Liver (tissue), 8 donors: ENCODE measurements at regions not wholly inside any gene's neighbourhood (a gene's known extent, or its start where the extent isn't known, plus 50 kb on each side); places are given as distances from the start of the nearest gene placed in this dataset.

Experiments
- DNase-seq: peaks from one replicate; pipeline ENCODE4 v3.0.0-alpha.2; 2017; ENCODE audit warnings: low spot score
- H3K27ac ChIP-seq, 2 donors: one replicate each; pipeline ENCODE4 v1.7.0; 2013; ENCODE audit warnings: inconsistent platforms in 2 of 2, low read length in 2 of 2, control low read depth in 1 of 2, low read depth in 1 of 2, mild to moderate bottlenecking in 1 of 2
- H3K27me3 ChIP-seq, 4 donors: one replicate each; pipeline versions ENCODE4 v1.6.1 to v1.7.0; 2013; ENCODE audit warnings: low read length in 3 of 4, inconsistent platforms in 1 of 4, mild to moderate bottlenecking in 1 of 4, moderate library complexity in 1 of 4; ENCODE audit not compliant: control insufficient read depth in 4 of 4, insufficient read depth in 4 of 4
- H3K36me3 ChIP-seq, 4 donors: one replicate each; pipeline versions ENCODE4 v1.6.1 to v1.7.0; 2013; ENCODE audit warnings: low read length in 3 of 4, mild to moderate bottlenecking in 3 of 4, low read depth in 1 of 4, moderate library complexity in 1 of 4; ENCODE audit not compliant: control insufficient read depth in 4 of 4, insufficient read depth in 3 of 4
- H3K4me1 ChIP-seq, 4 donors: one replicate each; pipeline versions ENCODE4 v1.6.1 to v1.7.0; 2013; ENCODE audit warnings: low read length in 3 of 4, mild to moderate bottlenecking in 3 of 4, moderate library complexity in 1 of 4; ENCODE audit not compliant: control insufficient read depth in 4 of 4, insufficient read depth in 4 of 4
- H3K4me3 ChIP-seq, 3 donors: one replicate each; pipeline versions ENCODE4 v1.6.1 to v1.7.0; 2013; ENCODE audit warnings: low read length in 3 of 3, control low read depth in 1 of 3, low read depth in 1 of 3, mild to moderate bottlenecking in 1 of 3
- H3K9ac ChIP-seq, 2 donors: one replicate each; pipeline ENCODE4 v1.7.0; 2013; ENCODE audit warnings: low read length in 2 of 2, mild to moderate bottlenecking in 2 of 2, moderate library complexity in 2 of 2, control low read depth in 1 of 2, low read depth in 1 of 2
- H3K9me3 ChIP-seq, 4 donors: one replicate each; pipeline versions ENCODE4 v1.6.1 to v1.7.0; 2013; ENCODE audit warnings: low read length in 3 of 4; ENCODE audit not compliant: control insufficient read depth in 4 of 4
- EGR1 ChIP-seq, 2 donors: IDR thresholded peaks; 2 replicates each; pipeline ENCODE4 v1.6.1; 2016 to 2018; ENCODE audit warnings: antibody characterized with exemption in 2 of 2, low read depth in 2 of 2
- FOXA1 ChIP-seq: IDR thresholded peaks from 2 replicates; pipeline ENCODE4 v1.6.1; 2016; ENCODE audit warnings: antibody characterized with exemption
- FOXA2 ChIP-seq: IDR thresholded peaks from 2 replicates; pipeline ENCODE4 v1.6.1; 2016; ENCODE audit warnings: antibody characterized with exemption
- GABPA ChIP-seq, 2 donors: IDR thresholded peaks in 1 of 2; conservative IDR thresholded peaks in 1 of 2; 2 replicates each; pipeline ENCODE4 v1.6.1; 2016; ENCODE audit warnings: antibody characterized with exemption in 2 of 2, mild to moderate bottlenecking in 1 of 2, moderate library complexity in 1 of 2
- HNF4A ChIP-seq, 2 donors: conservative IDR thresholded peaks; 2 replicates each; pipeline ENCODE4 v1.6.1; 2016; ENCODE audit warnings: antibody characterized with exemption in 2 of 2, mild to moderate bottlenecking in 2 of 2
- HNF4G ChIP-seq: IDR thresholded peaks from 2 replicates; pipeline ENCODE4 v1.6.1; 2016; ENCODE audit warnings: antibody characterized with exemption
- JUND ChIP-seq, 2 donors: IDR thresholded peaks; 2 replicates each; pipeline ENCODE4 v1.6.1; 2016; ENCODE audit warnings: antibody characterized with exemption in 2 of 2
- NR2F2 ChIP-seq: IDR thresholded peaks from 2 replicates; pipeline ENCODE4 v1.6.1; 2016; ENCODE audit warnings: antibody characterized with exemption
- RAD21 ChIP-seq, 2 donors: IDR thresholded peaks; 2 replicates each; pipeline ENCODE4 v1.6.1; 2016; ENCODE audit warnings: antibody characterized with exemption in 2 of 2, mild to moderate bottlenecking in 2 of 2
- RXRA ChIP-seq, 2 donors: IDR thresholded peaks; 2 replicates each; pipeline ENCODE4 v1.6.1; 2017 to 2018; ENCODE audit warnings: antibody characterized with exemption in 2 of 2, mild to moderate bottlenecking in 1 of 2
- SP1 ChIP-seq: IDR thresholded peaks from 2 replicates; pipeline ENCODE4 v1.6.1; 2018; ENCODE audit warnings: antibody characterized with exemption, mild to moderate bottlenecking
- TAF1 ChIP-seq: conservative IDR thresholded peaks from 2 replicates; pipeline ENCODE4 v1.6.1; 2016; ENCODE audit warnings: antibody characterized with exemption, mild to moderate bottlenecking
- YY1 ChIP-seq: IDR thresholded peaks from 2 replicates; pipeline ENCODE4 v1.6.1; 2016; ENCODE audit warnings: antibody characterized with exemption, mild to moderate bottlenecking
- WGBS: extraction: QIAGEN DNeasy Blood & Tissue Kit; methylation state at CpG from one replicate; pipeline ENCODE4 v1.1.7; 2013; 5-methylcytosine and 5-hydroxymethylcytosine counted together
- TF ChIP-seq, protein P1 (sequence below): IDR thresholded peaks from 2 replicates; pipeline ENCODE4 v1.6.1; 2016; ENCODE audit warnings: antibody characterized with exemption
- TF ChIP-seq, protein P2 (sequence below): IDR thresholded peaks from 2 replicates; pipeline ENCODE4 v1.6.1; 2016; ENCODE audit warnings: antibody characterized with exemption, mild to moderate bottlenecking
- TF ChIP-seq, protein P3 (sequence below): IDR thresholded peaks from 2 replicates; pipeline ENCODE4 v1.6.1; 2016; ENCODE audit warnings: antibody characterized with exemption
- TF ChIP-seq, protein P4 (sequence below): fragments of 150-350 bp; IDR thresholded peaks from 2 replicates; pipeline ENCODE4 v1.5.1; 2017; ENCODE audit warnings: improper control_type of control experiment, low read depth, low read length; ENCODE audit not compliant: missing input control
- TF ChIP-seq, protein P5 (sequence below): IDR thresholded peaks from 2 replicates; pipeline ENCODE4 v1.6.1; 2016; ENCODE audit warnings: antibody characterized with exemption
- donor health status: healthy.
- donor health status: healthy.
- donor health status: healthy.
- donor health status: healthy.
- donor health status: healthy.

DNA sequence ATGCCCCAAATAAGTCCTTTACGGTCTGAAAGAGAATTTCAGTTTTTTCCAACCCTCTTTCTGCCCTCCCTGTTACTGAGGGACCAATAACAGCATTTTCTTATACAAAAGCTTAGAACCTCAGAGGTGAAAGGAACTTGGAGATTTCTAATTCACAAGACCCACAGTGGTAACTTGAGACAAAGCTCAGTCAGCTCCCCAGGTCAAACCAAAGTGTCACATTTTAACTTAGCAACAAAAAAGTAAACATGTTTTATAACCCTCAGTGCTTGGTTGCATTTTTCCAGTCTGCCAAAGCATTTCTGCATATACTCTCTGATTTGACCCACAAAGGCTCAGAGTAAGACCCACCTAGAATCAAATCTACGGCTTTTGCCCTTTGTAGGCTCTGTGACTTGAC, 415.2 kb downstream of the VRK1 start:
- TF ChIP-seq, protein P1, sequence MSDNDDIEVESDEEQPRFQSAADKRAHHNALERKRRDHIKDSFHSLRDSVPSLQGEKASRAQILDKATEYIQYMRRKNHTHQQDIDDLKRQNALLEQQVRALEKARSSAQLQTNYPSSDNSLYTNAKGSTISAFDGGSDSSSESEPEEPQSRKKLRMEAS = no peak
- TF ChIP-seq, protein P2, sequence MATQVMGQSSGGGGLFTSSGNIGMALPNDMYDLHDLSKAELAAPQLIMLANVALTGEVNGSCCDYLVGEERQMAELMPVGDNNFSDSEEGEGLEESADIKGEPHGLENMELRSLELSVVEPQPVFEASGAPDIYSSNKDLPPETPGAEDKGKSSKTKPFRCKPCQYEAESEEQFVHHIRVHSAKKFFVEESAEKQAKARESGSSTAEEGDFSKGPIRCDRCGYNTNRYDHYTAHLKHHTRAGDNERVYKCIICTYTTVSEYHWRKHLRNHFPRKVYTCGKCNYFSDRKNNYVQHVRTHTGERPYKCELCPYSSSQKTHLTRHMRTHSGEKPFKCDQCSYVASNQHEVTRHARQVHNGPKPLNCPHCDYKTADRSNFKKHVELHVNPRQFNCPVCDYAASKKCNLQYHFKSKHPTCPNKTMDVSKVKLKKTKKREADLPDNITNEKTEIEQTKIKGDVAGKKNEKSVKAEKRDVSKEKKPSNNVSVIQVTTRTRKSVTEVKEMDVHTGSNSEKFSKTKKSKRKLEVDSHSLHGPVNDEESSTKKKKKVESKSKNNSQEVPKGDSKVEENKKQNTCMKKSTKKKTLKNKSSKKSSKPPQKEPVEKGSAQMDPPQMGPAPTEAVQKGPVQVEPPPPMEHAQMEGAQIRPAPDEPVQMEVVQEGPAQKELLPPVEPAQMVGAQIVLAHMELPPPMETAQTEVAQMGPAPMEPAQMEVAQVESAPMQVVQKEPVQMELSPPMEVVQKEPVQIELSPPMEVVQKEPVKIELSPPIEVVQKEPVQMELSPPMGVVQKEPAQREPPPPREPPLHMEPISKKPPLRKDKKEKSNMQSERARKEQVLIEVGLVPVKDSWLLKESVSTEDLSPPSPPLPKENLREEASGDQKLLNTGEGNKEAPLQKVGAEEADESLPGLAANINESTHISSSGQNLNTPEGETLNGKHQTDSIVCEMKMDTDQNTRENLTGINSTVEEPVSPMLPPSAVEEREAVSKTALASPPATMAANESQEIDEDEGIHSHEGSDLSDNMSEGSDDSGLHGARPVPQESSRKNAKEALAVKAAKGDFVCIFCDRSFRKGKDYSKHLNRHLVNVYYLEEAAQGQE = no peak
- TF ChIP-seq EGR1 (IDR thresholded peaks at IDR 0.05; ENCODE audit: low read depth in 2 of 2) (no peak), GABPA (IDR thresholded peaks at IDR 0.05 in 1 of 2, conservative IDR thresholded peaks at IDR 0.05 in 1 of 2) (no peak), RXRA (IDR thresholded peaks at IDR 0.05) (no peak), RAD21 (IDR thresholded peaks at IDR 0.05) (no peak), TAF1 (no peak), FOXA2 (no peak), NR2F2 (no peak), SP1 (no peak), HNF4G (no peak), JUND (IDR thresholded peaks at IDR 0.05) (no peak), HNF4A (conservative IDR thresholded peaks at IDR 0.05) (no peak), YY1 (no peak), FOXA1 (no peak)
- TF ChIP-seq, protein P3, sequence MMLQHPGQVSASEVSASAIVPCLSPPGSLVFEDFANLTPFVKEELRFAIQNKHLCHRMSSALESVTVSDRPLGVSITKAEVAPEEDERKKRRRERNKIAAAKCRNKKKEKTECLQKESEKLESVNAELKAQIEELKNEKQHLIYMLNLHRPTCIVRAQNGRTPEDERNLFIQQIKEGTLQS = no peak
- TF ChIP-seq, protein P4, sequence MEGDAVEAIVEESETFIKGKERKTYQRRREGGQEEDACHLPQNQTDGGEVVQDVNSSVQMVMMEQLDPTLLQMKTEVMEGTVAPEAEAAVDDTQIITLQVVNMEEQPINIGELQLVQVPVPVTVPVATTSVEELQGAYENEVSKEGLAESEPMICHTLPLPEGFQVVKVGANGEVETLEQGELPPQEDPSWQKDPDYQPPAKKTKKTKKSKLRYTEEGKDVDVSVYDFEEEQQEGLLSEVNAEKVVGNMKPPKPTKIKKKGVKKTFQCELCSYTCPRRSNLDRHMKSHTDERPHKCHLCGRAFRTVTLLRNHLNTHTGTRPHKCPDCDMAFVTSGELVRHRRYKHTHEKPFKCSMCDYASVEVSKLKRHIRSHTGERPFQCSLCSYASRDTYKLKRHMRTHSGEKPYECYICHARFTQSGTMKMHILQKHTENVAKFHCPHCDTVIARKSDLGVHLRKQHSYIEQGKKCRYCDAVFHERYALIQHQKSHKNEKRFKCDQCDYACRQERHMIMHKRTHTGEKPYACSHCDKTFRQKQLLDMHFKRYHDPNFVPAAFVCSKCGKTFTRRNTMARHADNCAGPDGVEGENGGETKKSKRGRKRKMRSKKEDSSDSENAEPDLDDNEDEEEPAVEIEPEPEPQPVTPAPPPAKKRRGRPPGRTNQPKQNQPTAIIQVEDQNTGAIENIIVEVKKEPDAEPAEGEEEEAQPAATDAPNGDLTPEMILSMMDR = no peak
- TF ChIP-seq, protein P5, sequence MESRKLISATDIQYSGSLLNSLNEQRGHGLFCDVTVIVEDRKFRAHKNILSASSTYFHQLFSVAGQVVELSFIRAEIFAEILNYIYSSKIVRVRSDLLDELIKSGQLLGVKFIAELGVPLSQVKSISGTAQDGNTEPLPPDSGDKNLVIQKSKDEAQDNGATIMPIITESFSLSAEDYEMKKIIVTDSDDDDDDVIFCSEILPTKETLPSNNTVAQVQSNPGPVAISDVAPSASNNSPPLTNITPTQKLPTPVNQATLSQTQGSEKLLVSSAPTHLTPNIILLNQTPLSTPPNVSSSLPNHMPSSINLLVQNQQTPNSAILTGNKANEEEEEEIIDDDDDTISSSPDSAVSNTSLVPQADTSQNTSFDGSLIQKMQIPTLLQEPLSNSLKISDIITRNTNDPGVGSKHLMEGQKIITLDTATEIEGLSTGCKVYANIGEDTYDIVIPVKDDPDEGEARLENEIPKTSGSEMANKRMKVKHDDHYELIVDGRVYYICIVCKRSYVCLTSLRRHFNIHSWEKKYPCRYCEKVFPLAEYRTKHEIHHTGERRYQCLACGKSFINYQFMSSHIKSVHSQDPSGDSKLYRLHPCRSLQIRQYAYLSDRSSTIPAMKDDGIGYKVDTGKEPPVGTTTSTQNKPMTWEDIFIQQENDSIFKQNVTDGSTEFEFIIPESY = no peak
- Histone ChIP-seq H3K36me3 (no peaks in the 10 kb centered on the region), H3K27ac (no peak overlapping the region), H3K9ac (no peak overlapping the region), H3K4me3 (no peak overlapping the region), H3K9me3 (no peaks in the 10 kb centered on the region), H3K4me1 (no peaks in the 10 kb centered on the region), H3K27me3 (peaks cover 0 to 13% (median 3%) of the 10 kb centered on the region in 4 donors)
- 84% methylated on average over 2 of the region's 2 CpGs for WGBS
- no peak for DNase-seq
